Upper lobe of left lung (tissue), 4 donors: ENCODE measurements at regions not wholly inside any gene's neighbourhood (a gene's known extent, or its start where the extent isn't known, plus 50 kb on each side); places are given as distances from the start of the nearest gene placed in this dataset.

Experiments used
- CTCF ChIP-seq, 6 experiments: fragments of 450-650 bp in 4 of 6; fragments of 200-600 bp in 2 of 6; sonication (generic) in 2 of 6; IDR thresholded peaks; one replicate each; pipeline ENCODE4 v1.5.1; 2016 to 2019; ENCODE audit warnings: antibody characterized with exemption in 6 of 6
- POLR2A ChIP-seq, 4 donors: fragments of 450-650 bp; IDR thresholded peaks; one replicate each; pipeline ENCODE4 v1.5.1; 2016 to 2017; ENCODE audit warnings: antibody characterized with exemption in 4 of 4, mild to moderate bottlenecking in 2 of 4
- POLR2AphosphoS5 ChIP-seq, 2 donors: sonication (generic); formaldehyde crosslinking; IDR thresholded peaks; one replicate each; pipeline ENCODE4 v1.5.1; 2017; ENCODE audit warnings: antibody characterized with exemption in 2 of 2

- TF ChIP-seq CTCF (IDR thresholded peaks at IDR 0.05) = no peak
- no peak for TF ChIP-seq POLR2A (IDR thresholded peaks at IDR 0.05)
- no peak for TF ChIP-seq POLR2AphosphoS5 (IDR thresholded peaks at IDR 0.05)
These were observed 847.1 kb downstream of the KCNT2 start for GRCh38 chr1:195761104-195761503.
